ENCODE measurements at regions not wholly inside any gene's neighbourhood (a gene's known extent, or its start where the extent isn't known, plus 50 kb on each side); places are given as distances from the start of the nearest gene placed in this dataset.

DNA sequence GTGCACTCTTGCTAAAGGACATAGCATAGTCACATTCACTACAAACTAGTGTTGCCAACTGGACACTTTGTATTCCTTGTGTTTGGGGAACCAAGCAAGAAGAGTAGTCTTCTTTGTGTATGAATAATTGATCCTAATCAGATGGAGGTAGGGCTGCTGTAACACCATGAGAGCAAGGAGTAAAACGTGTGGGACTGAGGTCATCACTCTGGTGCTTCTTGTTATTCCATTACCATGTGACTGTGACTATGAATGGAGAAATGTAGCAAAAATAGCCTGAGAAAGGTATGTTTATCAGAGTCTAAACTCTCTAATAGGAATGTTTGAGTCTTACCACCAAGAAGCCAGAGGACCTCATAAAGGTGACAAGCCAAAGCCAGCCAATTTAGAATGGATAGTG, 966.9 kb downstream of the TAF11L14 start:
- Histone ChIP-seq H3K79me2 (ENCODE audit: control insufficient read depth in 1 of 2, insufficient read depth in 2 of 2, low read length in 2 of 2) (0 out of 4 replicates have a peak, but pooled peaks cover 0 to 8% of the 10 kb centered on the region in 2 experiments), H4K91ac (replicated peaks; ENCODE audit: insufficient read length, low read length) (no peak overlapping the region), H4K8ac (ENCODE audit: extremely low read depth, insufficient read depth, low read length) (no peak overlapping the region), H3K4me3 (ENCODE audit: extremely low read depth in 1 of 4, insufficient read depth in 2 of 4, low read depth in 3 of 4, low read length in 4 of 4) (no peak overlapping the region), H2BK15ac (ENCODE audit: low read length) (no peak overlapping the region), H3K36me3 (ENCODE audit: control insufficient read depth in 2 of 4, insufficient read depth in 4 of 4, low read length in 3 of 4) (peaks cover 0 to 21% (median 10%) of the 10 kb centered on the region in 4 experiments; a peak in 2 of 8 replicates), H3K4me2 (ENCODE audit: insufficient read depth in 1 of 2, low read depth in 2 of 2, low read length in 2 of 2) (peak overlapping the region in 1 of 2 experiments; percentile 19; a peak in 1 of 4 replicates), H2BK20ac (ENCODE audit: low read length) (no peak overlapping the region), H3K4ac (replicated peaks; ENCODE audit: insufficient read length, low read depth, low read length) (no peak overlapping the region), H4K20me1 (replicated peaks in 1 of 2; ENCODE audit: control insufficient read depth in 1 of 2, insufficient read depth in 2 of 2, low read length in 2 of 2) (no peaks in the 10 kb centered on the region), H3K9me3 (ENCODE audit: insufficient read depth in 2 of 2, low read depth in 1 of 2, low read length in 1 of 2) (peaks cover 2 to 5% of the 10 kb centered on the region in 2 experiments; a peak in 2 of 4 replicates), H3K27me3 (replicated peaks in 1 of 4; ENCODE audit: control insufficient read depth in 3 of 4, extremely low read depth in 1 of 4, insufficient read depth in 3 of 4, low read length in 3 of 4) (no peaks in the 10 kb centered on the region), H2BK12ac (ENCODE audit: low read depth, low read length) (no peak overlapping the region), H3K4me1 (replicated peaks in 1 of 4; ENCODE audit: control insufficient read depth in 3 of 4, insufficient read depth in 4 of 4, low read length in 3 of 4) (0 out of 7 replicates have a peak, but pooled peaks cover 0 to 3% (median 0%) of the 10 kb centered on the region in 4 experiments), H3K18ac (ENCODE audit: extremely low read depth, low read length) (no peak overlapping the region), H2BK120ac (replicated peaks; ENCODE audit: low read depth, low read length) (no peak overlapping the region), H2BK5ac (ENCODE audit: low read depth, low read length) (no peak overlapping the region), H2AFZ (ENCODE audit: low read length) (no peak overlapping the region), H3K9ac (replicated peaks in 1 of 4; ENCODE audit: extremely low read depth in 1 of 4, low read depth in 3 of 4, low read length in 3 of 4) (no peak overlapping the region), H3K23me2 (ENCODE audit: low read depth, low read length) (no peaks in the 10 kb centered on the region), H3K23ac (ENCODE audit: insufficient read length) (no peak overlapping the region), H4K5ac (ENCODE audit: insufficient read length, low read depth, low read length) (no peak overlapping the region), H2AK5ac (ENCODE audit: low read depth, low read length) (no peak overlapping the region), H3K14ac (ENCODE audit: insufficient read length) (no peak overlapping the region), H3K79me1 (ENCODE audit: low read depth, low read length) (no peaks in the 10 kb centered on the region), H3K27ac (ENCODE audit: low read depth, low read length) (no peak overlapping the region), H3K56ac (replicated peaks; ENCODE audit: insufficient read length, low read depth, low read length) (no peak overlapping the region)
- ChIA-PET POLR2A (ENCODE audit: partially characterized antibody) (no interaction called here), CTCF (ENCODE audit: partially characterized antibody) (no interaction called here)
- WGBS, 2 experiments (ENCODE audit: extremely low coverage in 1 of 2, insufficient coverage in 1 of 2, insufficient read length in 1 of 2, insufficient replicate concordance in 2 of 2, low coverage in 1 of 2, low lambda C conversion rate in 2 of 2, missing lambda C conversion rate in 1 of 2), result 87% methylated on average over 1 of the region's 1 CpG; no CpG with 5 or more reads in 1 of the 2 experiments
- no peak for DNase-seq (ENCODE audit: low read depth in 1 of 2, low spot score in 2 of 2)
- FAIRE-seq, result no peak
- no peak for TF ChIP-seq BRCA1 (IDR thresholded peaks at IDR 0.05; ENCODE audit: low read depth, low read length)
- TF ChIP-seq RBBP5 (IDR thresholded peaks at IDR 0.05; ENCODE audit: borderline replicate concordance, low read depth, low read length), result no peak
- no peak for TF ChIP-seq NANOG (IDR thresholded peaks at IDR 0.05; ENCODE audit: insufficient read depth, low read depth, low read length, poor library complexity, severe bottlenecking)
- TF ChIP-seq EP300 (IDR thresholded peaks at IDR 0.05; ENCODE audit: borderline replicate concordance in 1 of 2, low read depth in 2 of 2, low read length in 2 of 2), result no peak
- no peak for TF ChIP-seq RXRA (IDR thresholded peaks at IDR 0.05; ENCODE audit: insufficient read depth, low read depth, low read length)
- TF ChIP-seq HDAC6 (IDR thresholded peaks at IDR 0.05; ENCODE audit: low read depth, low read length), result no peak
- TF ChIP-seq KDM4A (IDR thresholded peaks at IDR 0.05; ENCODE audit: low read depth, low read length, severe bottlenecking), result no peak
- TF ChIP-seq, protein P1, sequence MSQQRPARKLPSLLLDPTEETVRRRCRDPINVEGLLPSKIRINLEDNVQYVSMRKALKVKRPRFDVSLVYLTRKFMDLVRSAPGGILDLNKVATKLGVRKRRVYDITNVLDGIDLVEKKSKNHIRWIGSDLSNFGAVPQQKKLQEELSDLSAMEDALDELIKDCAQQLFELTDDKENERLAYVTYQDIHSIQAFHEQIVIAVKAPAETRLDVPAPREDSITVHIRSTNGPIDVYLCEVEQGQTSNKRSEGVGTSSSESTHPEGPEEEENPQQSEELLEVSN (IDR thresholded peaks at IDR 0.05), result no peak
- TF ChIP-seq FOSL1 (IDR thresholded peaks at IDR 0.05; ENCODE audit: insufficient read depth, low read depth, low read length), result no peak
- TF ChIP-seq JUN (IDR thresholded peaks at IDR 0.05; ENCODE audit: low read depth, low read length), result no peak
- TF ChIP-seq ZNF274 (IDR thresholded peaks at IDR 0.05; ENCODE audit: borderline replicate concordance, extremely low read depth, low read length), result no peak
- no peak for TF ChIP-seq SIX5 (IDR thresholded peaks at IDR 0.05; ENCODE audit: low read depth, low read length)
- no peak for TF ChIP-seq RFX5 (IDR thresholded peaks at IDR 0.05; ENCODE audit: borderline replicate concordance, low read depth, low read length)
- TF ChIP-seq GTF2F1 (IDR thresholded peaks at IDR 0.05; ENCODE audit: borderline replicate concordance, low read depth, low read length), result no peak

Data from H1 (cell line).